ENCODE measurements at regions not wholly inside any gene's neighbourhood (a gene's known extent, or its start where the extent isn't known, plus 50 kb on each side); places are given as distances from the start of the nearest gene placed in this dataset.

DNA sequence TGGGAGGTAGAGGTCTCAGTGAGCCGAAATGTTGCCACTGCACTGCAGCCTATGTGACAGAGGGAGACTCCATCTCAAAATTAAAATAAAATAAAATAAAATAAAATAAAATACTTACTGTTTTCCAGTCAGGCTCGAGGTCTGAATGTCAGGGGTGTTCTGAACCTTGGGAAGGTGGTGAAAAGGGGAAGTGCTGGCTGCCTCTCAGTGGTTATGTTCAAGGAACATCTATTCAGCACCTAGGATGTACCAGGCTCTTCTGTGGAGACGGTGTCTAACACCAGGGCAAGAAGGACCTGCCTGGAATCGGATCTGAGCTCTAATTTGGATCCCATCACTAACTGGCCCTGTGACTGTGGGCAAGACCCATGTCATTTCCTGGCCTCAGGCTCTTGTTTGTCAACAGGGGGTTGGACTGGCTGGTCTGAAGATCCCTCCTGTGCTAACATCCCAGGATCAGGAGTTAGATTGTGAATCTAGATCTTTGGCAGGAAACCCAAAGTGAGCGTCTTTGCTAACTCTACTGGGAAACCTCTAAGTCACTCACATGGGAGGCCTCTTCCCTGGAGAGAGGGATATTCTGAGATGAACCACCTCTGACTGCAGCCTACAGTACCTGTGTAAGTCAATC is 63.4 kb upstream of the SIRPG start:
- no peak for DNase-seq (ENCODE audit: low read depth in 2 of 2, low spot score in 1 of 2)

DNA sequence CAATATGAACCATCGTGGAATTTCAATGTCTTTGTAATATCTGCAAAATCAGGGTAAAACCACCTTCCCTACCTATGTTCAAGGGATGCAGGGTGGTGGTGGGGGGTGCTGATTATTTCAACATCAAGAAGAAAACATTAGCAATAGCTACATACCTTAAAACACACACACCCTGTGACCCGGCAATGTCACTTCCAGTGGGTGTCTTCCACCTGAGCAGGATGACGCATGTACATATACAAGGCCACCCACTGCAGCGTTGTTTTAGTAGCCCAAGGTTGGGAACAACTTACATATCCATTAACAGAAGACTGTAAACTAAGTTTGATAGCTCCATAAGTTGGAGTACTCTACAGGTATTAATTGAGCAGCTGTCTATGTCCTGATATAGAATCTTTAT is 62.6 kb upstream of the SIRPG start:
- DNase-seq (ENCODE audit: low read depth in 2 of 2, low spot score in 1 of 2): no peak

- no peak for DNase-seq (ENCODE audit: low read depth in 2 of 2, low spot score in 1 of 2)
Measured at GRCh38 chr20:1718604-1719384, 61.2 kb upstream of the SIRPG start.

DNA sequence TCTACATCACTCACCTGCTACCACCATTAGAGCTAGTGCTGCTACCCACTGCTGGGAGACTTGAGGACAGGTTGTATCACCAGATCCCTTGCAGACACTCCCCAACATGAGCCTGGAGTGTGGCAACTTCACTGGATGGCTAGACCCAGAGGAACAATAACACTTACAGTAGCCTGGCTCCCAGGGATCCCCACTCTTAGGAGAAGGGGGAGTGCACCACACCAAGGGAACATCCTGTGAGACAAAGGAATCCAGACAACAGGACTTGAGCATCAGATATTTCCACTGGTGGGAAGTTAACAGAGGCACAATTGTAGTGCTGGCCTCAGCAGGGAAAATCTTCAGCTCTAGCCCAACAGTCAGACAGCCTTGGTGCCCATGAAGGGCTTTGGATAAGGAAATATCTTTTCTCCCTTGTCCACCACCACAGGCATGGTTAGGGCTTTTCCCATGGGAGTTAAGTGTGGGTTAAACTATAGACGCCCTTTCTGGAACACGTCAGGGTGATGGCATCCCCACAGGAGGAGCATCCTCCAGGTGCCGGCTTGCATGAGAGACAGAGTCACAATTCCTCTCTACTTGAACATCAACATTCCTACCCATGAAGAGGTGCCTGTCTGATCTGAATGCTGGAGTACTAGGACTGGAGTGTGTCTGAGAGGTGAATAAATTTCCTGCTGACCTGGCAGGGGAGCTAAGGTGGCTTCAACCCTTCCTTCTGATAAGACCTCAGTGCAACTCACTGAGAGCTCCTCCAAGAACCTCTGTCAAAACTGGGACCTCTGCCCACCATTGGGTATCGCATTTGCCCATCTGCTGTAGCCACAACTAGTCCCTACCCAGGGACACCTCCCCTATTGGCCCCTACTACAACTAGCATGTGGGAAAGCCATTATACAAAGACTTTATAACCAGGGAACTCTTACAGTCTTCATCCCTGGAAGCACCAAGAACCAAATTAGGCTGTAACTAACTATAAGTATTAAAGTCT is 55.4 kb upstream of the SIRPG start:
- DNase-seq (ENCODE audit: low read depth in 2 of 2, low spot score in 1 of 2): no peak

DNA sequence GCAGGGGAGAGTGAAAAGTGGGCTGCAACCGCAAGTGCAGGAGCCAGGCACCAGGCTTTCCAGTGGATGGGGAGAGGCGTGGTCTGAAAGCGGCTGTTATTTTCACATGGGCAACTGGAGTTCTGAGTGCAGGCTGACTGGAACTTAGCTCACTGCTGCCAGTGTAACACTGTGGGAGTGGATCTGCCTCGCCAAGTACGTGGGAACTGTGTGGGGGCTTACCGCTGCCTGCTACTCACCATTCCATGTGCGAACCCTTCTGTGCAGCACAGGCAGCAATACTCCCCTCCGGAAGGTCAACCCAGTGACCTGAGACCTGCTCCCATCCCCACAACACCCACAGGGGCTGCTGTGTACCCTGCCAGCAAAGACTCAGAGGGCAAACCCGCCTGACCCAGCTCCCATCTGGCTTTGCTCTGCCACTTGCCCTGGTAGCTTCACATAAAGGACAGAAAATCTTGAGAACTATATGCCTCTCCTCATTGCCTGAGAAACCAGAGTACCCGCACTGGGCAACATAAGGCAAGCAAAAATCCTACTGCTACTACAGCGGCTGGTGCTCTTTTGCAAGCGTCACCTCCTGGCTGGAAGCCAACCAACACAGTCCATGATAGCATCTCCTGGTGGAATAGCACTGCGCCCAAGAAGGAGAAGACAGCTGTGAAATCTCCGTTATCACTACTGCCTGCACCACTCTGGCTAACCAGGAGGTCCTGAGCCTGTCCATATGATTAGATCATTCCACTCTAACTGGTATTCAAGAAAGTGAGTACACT is 54.4 kb upstream of the SIRPG start:
- DNase-seq (ENCODE audit: low read depth in 2 of 2, low spot score in 1 of 2): no peak

DNA sequence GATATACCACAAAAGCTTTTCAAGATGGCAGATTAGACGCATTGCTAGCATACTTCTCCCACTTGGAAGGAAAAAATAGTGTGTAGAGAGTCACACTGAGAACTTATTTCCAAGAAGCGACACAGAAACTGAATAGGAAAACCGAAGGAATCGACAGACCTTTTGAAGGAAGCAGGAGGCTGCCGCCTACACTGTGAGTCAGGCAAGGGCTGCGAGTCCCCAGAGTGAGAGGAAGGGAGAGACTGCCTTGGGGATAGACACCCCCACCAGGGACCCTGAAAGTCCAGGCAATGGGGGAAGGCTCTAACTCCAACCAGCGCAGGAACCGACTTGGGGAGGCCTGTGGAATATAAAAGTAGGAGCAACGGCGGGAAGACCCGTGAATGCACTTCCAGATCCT is 53.7 kb upstream of the SIRPG start:
- DNase-seq (ENCODE audit: low read depth in 2 of 2, low spot score in 1 of 2): no peak

DNA sequence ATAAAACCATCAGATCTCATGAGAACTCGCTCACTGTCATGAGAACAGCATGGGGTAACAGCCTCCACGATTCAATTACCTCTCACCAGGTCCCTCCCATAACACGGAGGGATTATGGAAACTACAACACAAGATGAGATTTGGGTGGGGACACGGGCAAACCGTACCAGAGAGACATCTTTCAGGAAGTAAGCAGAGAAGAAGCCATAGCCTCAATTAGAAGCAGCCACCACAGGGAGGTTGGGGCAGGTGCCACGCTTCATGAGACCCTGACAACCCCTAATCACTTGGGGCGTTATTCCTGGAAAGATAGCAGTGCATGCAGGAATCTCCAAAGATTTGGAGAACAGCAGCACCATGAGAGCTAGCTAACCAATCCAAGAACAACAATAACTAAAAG is 52.9 kb upstream of the SIRPG start:
- DNase-seq (ENCODE audit: low read depth in 2 of 2, low spot score in 1 of 2): no peak

GRCh38 chr20:1707588-1708449 is 50.2 kb upstream of the SIRPG start:
- DNase-seq (ENCODE audit: low read depth in 2 of 2, low spot score in 1 of 2): no peak
